ENCODE measurements at regions not wholly inside any gene's neighbourhood (a gene's known extent, or its start where the extent isn't known, plus 50 kb on each side); places are given as distances from the start of the nearest gene placed in this dataset.
"Not testable (repeated sequence)": the region's sequence is repeated elsewhere in the genome, so short reads cannot be mapped to it uniquely, and the experiment has no call there.

GRCh38 chr1:218015106-218015505 lies 270.0 kb upstream of the RRP15 start:
- H3K4me3 ChIP-seq, H3K27ac ChIP-seq: not testable (repeated sequence)

GRCh38 chr1:218024211-218024720 lies 260.8 kb upstream of the RRP15 start:
- no peak overlapping the region for H3K4me3 ChIP-seq

DNA sequence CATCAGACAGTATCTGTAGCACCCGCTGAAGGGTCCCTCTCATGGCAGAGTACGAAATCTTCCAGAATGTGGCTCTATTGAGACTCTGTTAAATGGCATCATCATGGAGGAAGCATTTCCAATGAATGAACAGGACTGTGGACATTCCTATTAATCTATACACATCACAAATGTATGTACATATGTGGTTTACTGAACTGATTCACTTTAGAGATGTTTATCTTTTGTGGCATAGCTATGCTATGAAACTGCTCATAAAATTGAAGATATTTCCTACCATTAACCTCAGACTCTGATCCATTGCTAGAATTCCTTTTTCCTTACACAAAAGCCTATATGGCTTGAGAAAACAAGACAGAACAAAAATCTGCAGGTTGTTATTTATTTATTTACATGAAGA lies 259.6 kb upstream of the RRP15 start:
- Histone ChIP-seq H3K4me3 (no peak overlapping the region), H3K27ac (no peak overlapping the region)

More at GRCh38 chr1:218024211-218024720, 260.8 kb upstream of the RRP15 start:
- H3K27ac ChIP-seq = no peak overlapping the region

- H3K4me3 ChIP-seq = no peak overlapping the region
These were observed 257.9 kb upstream of the RRP15 start for GRCh38 chr1:218027152-218027551.

DNA sequence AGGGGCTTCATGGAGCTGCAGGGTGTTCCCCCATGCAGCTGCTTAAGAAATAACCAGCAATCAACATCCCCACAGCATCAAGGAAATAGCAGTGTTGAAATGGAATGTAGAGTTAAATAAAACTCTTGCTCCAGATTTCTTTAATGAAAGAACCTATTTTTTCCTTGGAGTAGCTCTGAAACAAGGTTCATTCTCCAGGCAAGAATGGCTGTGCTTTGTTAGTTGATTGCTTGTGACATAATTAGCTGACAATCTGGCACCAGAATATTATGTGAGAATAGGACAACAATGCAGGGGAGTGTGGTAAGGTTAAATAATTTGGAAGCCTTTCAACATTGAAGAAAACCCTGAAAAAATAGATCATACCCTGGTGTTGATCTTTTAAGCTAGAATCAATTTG lies 254.2 kb upstream of the RRP15 start:
- no peak overlapping the region for H3K4me3 ChIP-seq
- no peak overlapping the region for H3K27ac ChIP-seq

More at GRCh38 chr1:218027152-218027551, 257.9 kb upstream of the RRP15 start:
- H3K27ac ChIP-seq = no peak overlapping the region

- Histone ChIP-seq H3K27ac (no peak overlapping the region), H3K4me3 (no peak overlapping the region)
These were observed 253.2 kb upstream of the RRP15 start for GRCh38 chr1:218031901-218032300.

- Histone ChIP-seq H3K27ac (no peak overlapping the region), H3K4me3 (no peak overlapping the region)
These were observed 250.6 kb upstream of the RRP15 start for GRCh38 chr1:218034468-218034867.

DNA sequence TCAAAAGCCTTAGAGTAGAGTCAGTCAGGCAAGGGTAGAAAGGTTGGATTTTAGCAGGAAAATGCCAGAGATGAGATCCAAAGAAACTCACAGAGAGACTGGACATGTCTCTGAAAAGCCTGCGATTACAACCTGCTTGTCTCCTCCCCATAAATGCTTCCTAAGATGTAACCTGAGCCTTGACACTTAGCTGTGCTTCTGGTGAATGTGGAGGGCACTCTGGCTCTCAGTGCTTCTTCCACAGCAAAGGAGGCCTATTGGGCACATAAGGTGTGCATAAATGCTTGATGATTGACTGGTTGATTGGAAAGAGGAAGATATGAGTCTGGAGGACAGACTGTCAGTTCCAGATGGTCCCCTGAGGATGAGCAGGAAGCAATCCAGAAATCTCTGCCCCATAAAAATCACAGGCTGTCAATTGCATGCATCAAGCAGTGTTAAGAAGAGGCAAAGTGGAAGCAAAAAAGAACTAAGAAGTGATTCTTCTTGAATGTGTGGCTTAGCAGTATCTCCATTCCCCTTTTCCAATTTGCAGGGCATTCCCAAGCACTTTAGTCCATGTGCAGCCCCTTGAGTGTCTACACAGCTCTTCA lies 236.2 kb upstream of the RRP15 start:
- H3K4me3 ChIP-seq = no peak overlapping the region
- no peak overlapping the region for H3K27ac ChIP-seq

DNA sequence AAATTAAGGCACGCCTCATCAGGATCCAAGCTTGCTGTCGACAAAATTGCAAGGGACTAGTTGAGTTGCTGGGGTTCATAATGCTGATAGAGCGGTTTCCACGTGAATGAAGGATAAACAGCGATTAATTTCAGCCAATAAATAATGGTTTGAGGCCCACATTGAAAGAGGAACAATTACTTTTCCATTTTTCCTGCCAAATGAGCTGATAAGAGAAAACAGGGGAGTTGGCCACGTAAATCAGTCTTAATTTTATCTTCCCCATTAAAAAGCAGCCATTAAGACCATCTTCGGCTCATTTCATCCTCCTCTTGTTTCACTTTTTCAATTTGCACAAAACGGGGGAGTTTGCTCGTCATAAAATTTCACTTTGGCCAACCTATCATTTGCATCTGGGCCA lies 235.5 kb upstream of the RRP15 start:
- H3K4me3 ChIP-seq = no peak overlapping the region

DNA sequence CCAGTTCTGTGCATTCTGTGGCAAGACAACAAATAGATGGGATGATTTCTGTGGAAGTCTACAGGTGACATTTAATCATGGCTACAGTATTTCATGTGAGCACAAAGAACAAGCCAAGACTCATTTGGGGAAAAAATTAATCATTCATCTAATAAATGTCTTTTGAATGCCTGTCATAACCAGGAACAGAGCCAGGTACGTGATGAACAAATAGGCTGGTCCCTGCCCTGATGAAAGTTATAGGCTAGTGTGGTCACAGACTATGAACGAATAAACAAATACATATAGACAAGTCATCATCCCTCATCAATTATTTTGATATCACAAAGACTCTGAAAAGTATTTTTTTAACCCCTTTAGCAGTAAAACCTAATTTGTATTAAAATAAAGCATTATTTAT lies 226.4 kb upstream of the RRP15 start:
- H3K4me3 ChIP-seq = no peak overlapping the region
- no peak overlapping the region for H3K27ac ChIP-seq

More for the DNA sequence above, 235.5 kb upstream of the RRP15 start:
- no peak overlapping the region for H3K27ac ChIP-seq

- Histone ChIP-seq H3K4me3 (no peak overlapping the region), H3K27ac (no peak overlapping the region)
These were observed 220.7 kb upstream of the RRP15 start for GRCh38 chr1:218064426-218064825.

GRCh38 chr1:218066332-218066731 lies 218.8 kb upstream of the RRP15 start:
- Histone ChIP-seq H3K4me3 (no peak overlapping the region), H3K27ac (no peak overlapping the region)

DNA sequence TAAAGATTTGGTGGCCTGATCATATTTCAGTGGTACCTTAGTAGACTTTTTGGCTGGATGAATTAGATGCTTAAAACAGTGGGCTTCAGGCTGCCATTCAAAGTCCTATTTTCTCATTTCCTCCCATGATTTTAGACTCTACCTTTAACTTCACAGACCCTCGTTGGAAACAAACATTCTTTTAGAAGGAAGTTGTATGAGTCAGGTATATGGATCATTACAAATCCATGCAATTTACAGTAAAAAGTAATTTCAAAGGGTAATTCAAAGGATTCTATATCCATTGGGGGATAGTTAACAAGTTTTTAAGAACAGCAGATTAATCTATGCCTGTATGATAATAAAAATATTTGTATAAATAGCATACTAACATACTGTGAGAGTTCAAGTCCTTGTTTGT lies 216.9 kb upstream of the RRP15 start:
- Histone ChIP-seq H3K27ac (no peak overlapping the region), H3K4me3 (no peak overlapping the region)

- no peak overlapping the region for H3K27ac ChIP-seq
- no peak overlapping the region for H3K4me3 ChIP-seq
These were observed 215.9 kb upstream of the RRP15 start for GRCh38 chr1:218069180-218069579.

GRCh38 chr1:218073062-218073461 lies 212.0 kb upstream of the RRP15 start:
- H3K27ac ChIP-seq = no peak overlapping the region
- no peak overlapping the region for H3K4me3 ChIP-seq

DNA sequence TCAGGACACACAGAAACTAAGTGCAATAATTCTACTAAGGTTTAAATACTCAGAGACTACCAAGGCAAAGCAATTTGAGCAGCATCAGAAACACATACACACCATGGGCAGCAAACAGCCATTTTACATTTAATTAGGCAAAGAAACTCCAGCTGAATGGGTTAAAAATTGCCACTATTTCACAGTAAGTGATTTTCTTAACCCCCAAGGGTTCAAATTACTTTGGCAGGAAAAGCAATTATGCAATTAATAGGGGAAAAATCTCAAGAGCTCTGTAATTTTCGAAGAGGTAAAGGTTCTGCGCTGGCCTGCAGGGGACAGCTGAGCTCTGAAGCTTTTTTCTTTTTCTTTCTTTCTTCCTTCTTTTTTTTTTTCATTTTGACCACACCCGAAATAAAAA lies 206.2 kb upstream of the RRP15 start:
- Histone ChIP-seq H3K27ac (no peak overlapping the region), H3K4me3 (no peak overlapping the region)

GRCh38 chr1:218079347-218079746 lies 205.7 kb upstream of the RRP15 start:
- Histone ChIP-seq H3K27ac (no peak overlapping the region), H3K4me3 (no peak overlapping the region)

- Histone ChIP-seq H3K4me3 (no peak overlapping the region), H3K27ac (no peak overlapping the region)
These were observed 205.3 kb upstream of the RRP15 start for GRCh38 chr1:218079820-218080219.

DNA sequence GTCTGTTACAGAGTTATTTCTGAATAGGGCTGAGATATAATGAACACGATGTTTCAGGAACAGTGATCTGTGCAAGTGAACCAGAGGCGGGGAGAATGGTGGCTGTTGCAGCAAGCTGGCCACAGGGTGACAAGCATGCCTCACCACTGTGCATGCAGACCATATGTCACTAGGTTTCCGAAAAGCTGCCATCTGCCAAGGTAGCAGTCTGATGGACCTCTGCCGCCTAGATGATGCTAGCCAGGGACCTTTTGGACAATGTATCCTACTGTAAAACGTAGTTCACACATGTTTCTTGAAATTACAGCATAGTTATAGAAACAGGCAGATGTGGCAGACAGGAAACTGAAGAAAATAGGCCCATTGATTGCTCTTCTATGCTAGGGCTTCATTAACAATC lies 204.2 kb upstream of the RRP15 start:
- Histone ChIP-seq H3K27ac (no peak overlapping the region), H3K4me3 (no peak overlapping the region)

GRCh38 chr1:218081358-218081757 lies 203.7 kb upstream of the RRP15 start:
- H3K27ac ChIP-seq = no peak overlapping the region
- no peak overlapping the region for H3K4me3 ChIP-seq

DNA sequence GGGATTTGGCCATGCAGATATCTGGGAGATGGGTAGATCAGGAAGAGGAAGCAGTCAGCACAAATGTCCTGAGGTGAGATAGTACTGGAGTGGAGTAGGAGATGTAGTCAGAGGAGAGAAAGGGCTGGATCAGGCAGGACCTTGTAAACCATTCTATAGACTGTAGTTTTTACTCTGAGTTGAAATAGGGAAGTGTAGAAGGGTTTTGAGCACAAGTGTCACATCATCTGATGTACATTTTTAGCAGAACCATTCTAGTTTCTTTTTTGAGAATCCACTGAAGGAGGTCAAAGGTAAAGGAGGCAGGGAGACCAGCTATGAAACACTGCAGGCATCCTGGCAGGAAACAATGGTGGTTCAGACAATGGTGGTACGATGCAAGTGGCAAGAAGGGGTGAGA lies 194.6 kb upstream of the RRP15 start:
- Histone ChIP-seq H3K27ac (no peak overlapping the region), H3K4me3 (no peak overlapping the region)

DNA sequence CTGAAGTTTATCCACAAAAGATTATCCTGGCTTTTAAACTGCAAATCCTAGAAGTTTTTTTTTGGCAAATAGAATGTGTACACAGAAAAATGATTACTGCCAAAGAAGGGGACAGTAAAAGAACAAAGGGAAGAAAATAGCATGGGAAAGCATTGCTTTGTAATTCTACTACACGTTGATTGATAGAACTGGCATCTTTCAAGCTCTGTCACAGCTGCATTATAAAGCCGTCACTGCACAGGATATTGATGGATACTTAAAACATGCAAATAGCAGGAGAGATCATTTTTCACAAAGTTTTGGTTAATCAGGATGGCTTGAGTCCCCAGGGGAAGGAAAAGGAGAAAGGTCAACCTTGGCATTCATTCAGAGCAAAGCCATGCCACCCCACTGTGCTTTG lies 183.7 kb upstream of the RRP15 start:
- H3K27ac ChIP-seq = no peak overlapping the region
- H3K4me3 ChIP-seq = no peak overlapping the region

Measured in skin epidermis (tissue), 12 donors.